Colonic mucosa (tissue), 4 donors: ENCODE measurements at regions not wholly inside any gene's neighbourhood (a gene's known extent, or its start where the extent isn't known, plus 50 kb on each side); places are given as distances from the start of the nearest gene placed in this dataset.

Experiments
- DNase-seq: peaks from one replicate; pipeline ENCODE4 v3.0.0-alpha.2; 2020
- H3K27ac ChIP-seq: fragments of 200-600 bp; one replicate; pipeline ENCODE4 v1.8.0; 2021
- H3K27me3 ChIP-seq: fragments of 200-600 bp; one replicate; pipeline ENCODE4 v1.8.0; 2021
- H3K36me3 ChIP-seq: fragments of 200-600 bp; one replicate; pipeline ENCODE4 v1.8.0; 2021
- H3K4me1 ChIP-seq: fragments of 200-600 bp; one replicate; pipeline ENCODE4 v1.8.0; 2021; ENCODE audit warnings: mild to moderate bottlenecking
- H3K4me3 ChIP-seq: fragments of 200-600 bp; one replicate; pipeline ENCODE4 v1.8.0; 2021
- H3K9ac ChIP-seq, 2 donors: one replicate each; pipeline ENCODE4 v1.7.0; 2013; ENCODE audit warnings: control low read depth in 2 of 2, low read depth in 2 of 2, low read length in 2 of 2
- H3K9me3 ChIP-seq: fragments of 200-600 bp; one replicate; pipeline ENCODE4 v1.8.0; 2021
- intact Hi-C: fragments of 100-400 bp; cut with DNase I; formaldehyde crosslinking; loops from one replicate; pipeline ENCODE4 v1.14.1; 2022
- TF ChIP-seq, protein P1 (sequence below): fragments of 200-600 bp; IDR thresholded peaks from one replicate; pipeline ENCODE4 v1.8.0; 2022; ENCODE audit warnings: antibody characterized with exemption, mild to moderate bottlenecking
- donor health status: healthy.
- donor health status: DM: no; HTN: no; CAD: no.
- donor health status: DM: no; HTN: no; CAD: no.

DNA sequence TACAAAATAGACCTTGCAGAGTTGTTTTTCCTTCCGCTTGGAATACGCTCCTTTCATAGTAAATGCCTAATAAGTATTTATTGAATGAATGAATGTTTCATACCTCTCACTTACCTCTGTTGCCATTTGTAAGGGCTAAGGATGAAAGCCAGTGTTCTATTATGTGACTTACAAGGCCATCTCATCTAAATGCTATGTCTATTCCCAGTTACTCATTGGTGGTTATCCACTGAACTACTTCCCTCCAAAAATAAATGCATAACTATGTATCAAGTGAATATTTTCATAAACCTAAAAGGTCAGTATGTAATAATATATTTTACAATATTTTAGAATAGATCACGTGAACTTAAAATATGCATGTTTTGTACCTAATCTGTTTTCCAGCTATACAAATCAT is 670.5 kb upstream of the RGMB start:
- Histone ChIP-seq H3K27me3 (no peaks in the 10 kb centered on the region), H3K9ac (no peak overlapping the region), H3K27ac (no peak overlapping the region), H3K4me3 (no peak overlapping the region), H3K9me3 (no peaks in the 10 kb centered on the region), H3K4me1 (no peaks in the 10 kb centered on the region), H3K36me3 (no peaks in the 10 kb centered on the region)
- DNase-seq, result no peak
- intact Hi-C loops, result no loop called here
- TF ChIP-seq, protein P1, sequence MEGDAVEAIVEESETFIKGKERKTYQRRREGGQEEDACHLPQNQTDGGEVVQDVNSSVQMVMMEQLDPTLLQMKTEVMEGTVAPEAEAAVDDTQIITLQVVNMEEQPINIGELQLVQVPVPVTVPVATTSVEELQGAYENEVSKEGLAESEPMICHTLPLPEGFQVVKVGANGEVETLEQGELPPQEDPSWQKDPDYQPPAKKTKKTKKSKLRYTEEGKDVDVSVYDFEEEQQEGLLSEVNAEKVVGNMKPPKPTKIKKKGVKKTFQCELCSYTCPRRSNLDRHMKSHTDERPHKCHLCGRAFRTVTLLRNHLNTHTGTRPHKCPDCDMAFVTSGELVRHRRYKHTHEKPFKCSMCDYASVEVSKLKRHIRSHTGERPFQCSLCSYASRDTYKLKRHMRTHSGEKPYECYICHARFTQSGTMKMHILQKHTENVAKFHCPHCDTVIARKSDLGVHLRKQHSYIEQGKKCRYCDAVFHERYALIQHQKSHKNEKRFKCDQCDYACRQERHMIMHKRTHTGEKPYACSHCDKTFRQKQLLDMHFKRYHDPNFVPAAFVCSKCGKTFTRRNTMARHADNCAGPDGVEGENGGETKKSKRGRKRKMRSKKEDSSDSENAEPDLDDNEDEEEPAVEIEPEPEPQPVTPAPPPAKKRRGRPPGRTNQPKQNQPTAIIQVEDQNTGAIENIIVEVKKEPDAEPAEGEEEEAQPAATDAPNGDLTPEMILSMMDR, result no peak

DNA sequence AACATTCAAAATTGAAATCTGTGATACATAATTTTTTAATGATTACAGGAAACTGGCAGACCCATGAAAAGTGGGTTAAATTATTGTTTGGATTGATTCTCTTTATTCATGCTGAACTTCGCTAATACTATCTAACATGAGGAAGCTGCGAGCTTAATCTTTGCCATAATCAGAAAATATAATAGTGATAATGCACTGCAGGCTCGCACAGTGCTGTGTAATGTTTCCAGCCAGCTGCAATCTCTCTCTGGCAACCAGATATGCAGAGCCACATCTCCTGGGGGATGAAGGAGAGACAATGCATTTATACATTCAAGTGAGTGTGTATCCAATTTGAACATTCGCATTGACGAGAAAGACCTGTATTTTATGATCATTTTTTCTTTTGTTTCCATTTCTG is 669.7 kb upstream of the RGMB start:
- Histone ChIP-seq H3K27me3 (no peaks in the 10 kb centered on the region), H3K9me3 (no peaks in the 10 kb centered on the region), H3K9ac (no peak overlapping the region), H3K27ac (no peak overlapping the region), H3K36me3 (no peaks in the 10 kb centered on the region), H3K4me3 (no peak overlapping the region), H3K4me1 (no peaks in the 10 kb centered on the region)
- TF ChIP-seq, protein P1, result no peak
- no peak for DNase-seq
- intact Hi-C loops, result no loop called here

DNA sequence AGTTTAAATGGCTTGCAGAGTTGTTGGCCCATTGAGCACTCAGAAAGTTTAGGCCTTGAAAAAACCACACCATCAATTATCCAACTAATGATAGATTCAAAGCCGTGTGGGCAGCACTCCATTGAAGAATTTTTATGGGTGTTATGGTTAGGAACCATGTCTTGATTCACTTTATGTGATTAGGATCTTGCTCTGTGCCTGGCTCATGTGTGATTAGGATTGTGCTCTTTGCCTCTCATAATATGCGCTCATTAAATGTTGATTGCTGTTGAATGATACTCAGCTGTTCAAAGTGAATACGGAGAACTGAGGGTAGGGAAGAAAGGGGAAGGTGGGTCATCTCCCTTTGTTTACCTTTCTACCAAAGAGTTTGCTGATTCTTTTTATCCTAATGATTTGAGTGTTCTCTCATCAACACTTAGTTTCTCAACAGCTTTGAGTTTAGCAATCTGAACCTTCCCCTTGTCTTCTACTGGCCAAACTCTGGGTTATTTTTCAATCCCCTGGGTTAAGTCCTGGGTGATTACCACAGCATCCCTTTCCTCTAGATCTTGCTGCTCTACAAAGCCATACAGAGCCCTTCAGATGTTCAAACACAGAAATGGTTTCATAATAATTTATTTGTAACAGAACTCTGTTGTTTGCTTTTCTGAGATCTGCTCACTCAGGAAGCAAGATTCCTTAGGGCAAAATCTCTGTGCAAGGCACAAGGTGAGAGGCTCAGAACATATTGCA is 668.8 kb upstream of the RGMB start:
- Histone ChIP-seq H3K27me3 (no peaks in the 10 kb centered on the region), H3K9ac (no peak overlapping the region), H3K4me3 (no peak overlapping the region), H3K9me3 (no peaks in the 10 kb centered on the region), H3K36me3 (no peaks in the 10 kb centered on the region), H3K27ac (no peak overlapping the region), H3K4me1 (no peaks in the 10 kb centered on the region)
- TF ChIP-seq, protein P1, result no peak
- no peak for DNase-seq
- intact Hi-C loops, result no loop called here

DNA sequence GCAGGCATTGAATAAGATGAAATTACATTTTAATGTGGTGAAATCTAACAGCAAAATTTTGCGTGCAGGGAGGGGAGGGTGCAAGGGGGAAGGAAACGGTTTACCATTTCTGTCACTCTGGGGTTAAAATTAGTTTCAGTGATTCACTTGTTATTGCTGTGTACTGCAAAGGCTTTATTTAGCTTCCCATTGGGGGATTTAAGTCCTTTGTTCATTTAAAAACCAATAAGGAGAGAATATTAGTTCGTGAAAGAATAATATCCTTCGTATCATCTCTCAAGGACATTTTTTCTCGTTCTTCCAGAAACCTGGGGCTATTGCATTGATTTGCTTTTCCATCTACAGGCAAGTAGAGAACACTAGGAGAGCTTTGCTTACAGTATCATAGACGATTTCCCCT is 667.8 kb upstream of the RGMB start:
- no peak overlapping the region for H3K4me3 ChIP-seq
- no peak overlapping the region for H3K27ac ChIP-seq
- H3K4me1 ChIP-seq, result no peaks in the 10 kb centered on the region
- H3K36me3 ChIP-seq, result no peaks in the 10 kb centered on the region
- no peaks in the 10 kb centered on the region for H3K27me3 ChIP-seq
- TF ChIP-seq, protein P1, result no peak
- H3K9ac ChIP-seq, result no peak overlapping the region
- no peaks in the 10 kb centered on the region for H3K9me3 ChIP-seq
- intact Hi-C loops, result no loop called here
- no peak for DNase-seq

DNA sequence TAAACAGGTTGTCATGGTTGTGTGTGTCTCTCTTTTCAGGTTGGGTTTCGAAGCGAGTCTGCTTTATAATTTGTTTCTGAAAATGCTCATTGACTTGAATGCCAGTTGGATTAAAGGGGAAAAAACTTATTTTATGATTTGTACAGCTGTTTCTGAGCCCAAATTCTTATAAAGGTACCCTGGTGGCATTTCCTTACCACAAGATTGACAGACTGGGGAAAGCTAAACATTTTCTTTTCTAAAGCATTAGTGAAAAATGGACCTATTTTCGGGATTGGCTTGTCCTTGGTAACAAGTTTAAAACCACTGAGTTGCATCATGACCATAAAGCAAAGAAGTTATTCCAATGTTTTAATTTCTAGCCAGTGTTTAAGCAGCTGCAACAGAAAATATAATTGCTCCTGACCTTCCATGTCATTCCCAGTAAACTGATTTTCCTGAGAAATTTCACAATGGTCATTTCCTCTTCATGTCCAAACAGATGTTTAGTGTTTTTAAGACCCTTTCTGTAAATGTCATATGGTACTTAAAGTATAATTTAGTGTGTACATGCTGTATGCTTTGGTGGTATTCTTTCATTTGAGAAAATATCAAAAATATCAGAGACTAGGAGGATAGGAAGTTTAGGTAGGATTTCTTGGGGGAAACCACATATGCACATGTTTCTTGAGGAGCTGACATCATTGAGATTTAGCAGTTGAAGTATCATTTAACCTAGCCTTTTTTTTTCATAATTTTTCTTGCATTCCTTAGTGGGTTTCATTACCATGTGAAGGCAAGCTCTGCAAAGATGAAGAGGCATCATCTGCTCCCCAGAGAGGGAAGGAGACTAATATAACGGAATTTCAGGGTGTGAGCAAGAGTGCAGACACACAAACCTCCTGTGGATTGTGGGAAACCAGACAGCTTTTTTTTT is 667.1 kb upstream of the RGMB start:
- H3K27me3 ChIP-seq, result no peaks in the 10 kb centered on the region

More for the DNA sequence above, 667.1 kb upstream of the RGMB start:
- Histone ChIP-seq H3K36me3 (no peaks in the 10 kb centered on the region), H3K27ac (no peak overlapping the region), H3K4me1 (no peaks in the 10 kb centered on the region), H3K4me3 (no peak overlapping the region), H3K9me3 (no peaks in the 10 kb centered on the region), H3K9ac (no peak overlapping the region)
- intact Hi-C loops, result no loop called here
- no peak for DNase-seq
- TF ChIP-seq, protein P1, result no peak
